ENCODE measurements at regions not wholly inside any gene's neighbourhood (a gene's known extent, or its start where the extent isn't known, plus 50 kb on each side); places are given as distances from the start of the nearest gene placed in this dataset.

GRCh38 chr20:4332121-4332860 is 83.2 kb upstream of the ADRA1D start:
- H3K4me3 ChIP-seq (ENCODE audit: low read depth, low read length) = no peak overlapping the region
- no peak for TF ChIP-seq CTCF (IDR thresholded peaks at IDR 0.05; ENCODE audit: low read depth, low read length, missing control alignments)
- DNase-seq (ENCODE audit: low read depth) = no peak

GRCh38 chr20:4330011-4330410 is 80.9 kb upstream of the ADRA1D start:
- H3K4me3 ChIP-seq (ENCODE audit: low read depth, low read length) = no peak overlapping the region
- TF ChIP-seq CTCF (IDR thresholded peaks at IDR 0.05; ENCODE audit: low read depth, low read length, missing control alignments) = no peak

GRCh38 chr20:4329232-4329631 is 80.1 kb upstream of the ADRA1D start:
- no peak for DNase-seq (ENCODE audit: low read depth)
- H3K4me3 ChIP-seq (ENCODE audit: low read depth, low read length) = no peak overlapping the region
- TF ChIP-seq CTCF (IDR thresholded peaks at IDR 0.05; ENCODE audit: low read depth, low read length, missing control alignments) = no peak

More at GRCh38 chr20:4330011-4330410, 80.9 kb upstream of the ADRA1D start:
- no peak for DNase-seq (ENCODE audit: low read depth)

- H3K4me3 ChIP-seq (ENCODE audit: low read depth, low read length) = no peak overlapping the region
- DNase-seq (ENCODE audit: low read depth) = no peak
- TF ChIP-seq CTCF (IDR thresholded peaks at IDR 0.05; ENCODE audit: low read depth, low read length, missing control alignments) = no peak
Measured at GRCh38 chr20:4328541-4328940, 79.5 kb upstream of the ADRA1D start.

- H3K4me3 ChIP-seq (ENCODE audit: low read depth, low read length) = no peak overlapping the region
- no peak for TF ChIP-seq CTCF (IDR thresholded peaks at IDR 0.05; ENCODE audit: low read depth, low read length, missing control alignments)
Measured at GRCh38 chr20:4327956-4328355, 78.9 kb upstream of the ADRA1D start.

GRCh38 chr20:4326195-4327065 is 77.3 kb upstream of the ADRA1D start:
- no peak for TF ChIP-seq CTCF (IDR thresholded peaks at IDR 0.05; ENCODE audit: low read depth, low read length, missing control alignments)
- H3K4me3 ChIP-seq (ENCODE audit: low read depth, low read length) = no peak overlapping the region
- no peak for DNase-seq (ENCODE audit: low read depth)

More at GRCh38 chr20:4327956-4328355, 78.9 kb upstream of the ADRA1D start:
- no peak for DNase-seq (ENCODE audit: low read depth)
